H9 (cell line): ENCODE measurements at regions not wholly inside any gene's neighbourhood (a gene's known extent, or its start where the extent isn't known, plus 50 kb on each side); places are given as distances from the start of the nearest gene placed in this dataset.

Experiments
- DNase-seq: peaks from one replicate; pipeline ENCODE4 v3.0.0-alpha.2; 2017
- H2AFZ ChIP-seq: one replicate; pipeline ENCODE4 v1.6.1; 2013; ENCODE audit warnings: mild to moderate bottlenecking, low read length, control low read depth, moderate library complexity
- H2AK5ac ChIP-seq: 2 replicates; pipeline ENCODE4 v1.6.1; 2013; ENCODE audit warnings: low read length, control low read depth, mixed read lengths; ENCODE audit not compliant: insufficient read length
- H2BK120ac ChIP-seq: one replicate; pipeline ENCODE4 v1.6.1; 2013; ENCODE audit warnings: low read depth, mild to moderate bottlenecking, low read length, control low read depth, inconsistent platforms; ENCODE audit not compliant: poor library complexity, severe bottlenecking
- H2BK12ac ChIP-seq: 2 replicates; pipeline ENCODE4 v1.6.1; 2013; ENCODE audit warnings: low read length, control low read depth, mixed read lengths, low read depth; ENCODE audit not compliant: insufficient read length
- H2BK15ac ChIP-seq: 2 replicates; pipeline ENCODE4 v1.6.1; 2013; ENCODE audit warnings: low read depth, low read length, control low read depth
- H2BK20ac ChIP-seq: one replicate; pipeline ENCODE4 v1.6.1; 2013; ENCODE audit warnings: low read depth, mild to moderate bottlenecking, low read length, control low read depth, inconsistent platforms; ENCODE audit not compliant: poor library complexity, severe bottlenecking
- H2BK5ac ChIP-seq: 2 replicates; pipeline ENCODE4 v1.6.1; 2013; ENCODE audit warnings: low read length, control low read depth, mixed read lengths; ENCODE audit not compliant: insufficient read length
- H3K14ac ChIP-seq: 2 replicates; pipeline ENCODE4 v1.6.1; 2013; ENCODE audit warnings: low read length, control low read depth; ENCODE audit not compliant: insufficient read depth
- H3K18ac ChIP-seq: 2 replicates; pipeline ENCODE4 v1.6.1; 2013; ENCODE audit warnings: low read depth, mild to moderate bottlenecking, mixed read lengths, low read length, control low read depth; ENCODE audit not compliant: insufficient read length
- H3K23ac ChIP-seq: 2 replicates; pipeline ENCODE4 v1.6.1; 2013; ENCODE audit warnings: low read length, control low read depth, mixed read lengths, low read depth; ENCODE audit not compliant: insufficient read length
- H3K23me2 ChIP-seq: 2 replicates; pipeline ENCODE4 v1.6.1; 2013; ENCODE audit warnings: low read depth, mild to moderate bottlenecking, mixed read lengths, low read length, control low read depth; ENCODE audit not compliant: insufficient read length, poor library complexity, severe bottlenecking
- H3K27ac ChIP-seq: 2 replicates; pipeline ENCODE4 v1.5.1; 2013; ENCODE audit warnings: low read length, control low read depth, mixed read lengths, low read depth; ENCODE audit not compliant: insufficient read length
- H3K27me3 ChIP-seq: 2 replicates; pipeline ENCODE4 v1.6.1; 2013; ENCODE audit warnings: low read length, control low read depth, inconsistent platforms; ENCODE audit not compliant: insufficient read depth
- H3K4ac ChIP-seq: 2 replicates; pipeline ENCODE4 v1.6.1; 2013; ENCODE audit warnings: low read depth, mild to moderate bottlenecking, control low read depth, inconsistent platforms, low read length, moderate library complexity
- H3K4me1 ChIP-seq: 2 replicates; pipeline ENCODE4 v1.6.1; 2013; ENCODE audit warnings: low read length, control low read depth, inconsistent platforms; ENCODE audit not compliant: insufficient read depth
- H3K4me2 ChIP-seq: 2 replicates; pipeline ENCODE4 v1.6.1; 2013; ENCODE audit warnings: low read length, control low read depth, mixed read lengths; ENCODE audit not compliant: insufficient read length, insufficient read depth
- H3K56ac ChIP-seq: 2 replicates; pipeline ENCODE4 v1.6.1; 2013; ENCODE audit warnings: low read depth, mild to moderate bottlenecking, mixed read lengths, low read length, control low read depth; ENCODE audit not compliant: insufficient read length
- H3K79me1 ChIP-seq: 2 replicates; pipeline ENCODE4 v1.6.1; 2013; ENCODE audit warnings: low read depth, mild to moderate bottlenecking, moderate library complexity, low read length, control low read depth, inconsistent platforms; ENCODE audit not compliant: insufficient read depth, poor library complexity, severe bottlenecking
- H3K79me2 ChIP-seq: 2 replicates; pipeline ENCODE4 v1.6.1; 2013; ENCODE audit warnings: low read length, control low read depth, inconsistent platforms; ENCODE audit not compliant: insufficient read depth
- H3K9ac ChIP-seq: 2 replicates; pipeline ENCODE4 v1.6.1; 2013; ENCODE audit warnings: low read length, control low read depth, mixed read lengths; ENCODE audit not compliant: insufficient read length; ENCODE audit errors: extremely low read depth
- H3K9me3 ChIP-seq: one replicate; pipeline ENCODE4 v1.6.1; 2013; ENCODE audit warnings: low read depth, low read length, inconsistent platforms; ENCODE audit not compliant: control insufficient read depth
- H3T11ph ChIP-seq: one replicate; pipeline ENCODE4 v1.6.1; 2013; ENCODE audit warnings: mild to moderate bottlenecking, low read length, control low read depth, inconsistent platforms
- H4K20me1 ChIP-seq: one replicate; pipeline ENCODE4 v1.6.1; 2013; ENCODE audit not compliant: control insufficient read depth, insufficient read length, insufficient read depth
- H4K5ac ChIP-seq: 2 replicates; pipeline ENCODE4 v1.6.1; 2013; ENCODE audit warnings: low read depth, mild to moderate bottlenecking, mixed read lengths, low read length, control low read depth; ENCODE audit not compliant: insufficient read length
- H4K8ac ChIP-seq: replicated peaks from 2 replicates; pipeline ENCODE4 v1.6.1; 2013; ENCODE audit warnings: low read length, control low read depth, mixed read lengths, low read depth; ENCODE audit not compliant: insufficient read length
- H4K91ac ChIP-seq: 2 replicates; pipeline ENCODE4 v1.6.1; 2013; ENCODE audit warnings: low read depth, mild to moderate bottlenecking, moderate library complexity, mixed read lengths, low read length, control low read depth; ENCODE audit not compliant: insufficient read length
- H3K27ac Mint-ChIP-seq, 3 experiments: 2 replicates in 2 of 3; 3 replicates in 1 of 3; pipeline ENCODE4 v1.8.0; 2020 to 2021; ENCODE audit warnings: mixed read lengths in 3 of 3, mild to moderate bottlenecking in 1 of 3, moderate library complexity in 1 of 3
- H3K27me3 Mint-ChIP-seq: 2 replicates; pipeline ENCODE4 v1.8.0; 2021; ENCODE audit warnings: low read depth, mild to moderate bottlenecking, moderate library complexity, mixed read lengths
- H3K36me3 Mint-ChIP-seq, 3 experiments: 2 replicates in 2 of 3; 3 replicates in 1 of 3; pipeline ENCODE4 v1.8.0; 2020 to 2021; ENCODE audit warnings: low read depth in 3 of 3, mixed read lengths in 3 of 3; ENCODE audit not compliant: insufficient read depth in 1 of 3
- H3K4me1 Mint-ChIP-seq, 2 experiments: 2 replicates each; pipeline ENCODE4 v1.8.0; 2020; ENCODE audit warnings: mixed read lengths in 2 of 2
- H3K4me3 Mint-ChIP-seq, 2 experiments: 2 replicates in 1 of 2; 3 replicates in 1 of 2; pipeline ENCODE4 v1.8.0; 2020 to 2021; ENCODE audit warnings: mild to moderate bottlenecking in 2 of 2, mixed read lengths in 2 of 2, moderate library complexity in 1 of 2
- H3K9me3 Mint-ChIP-seq, 2 experiments: 2 replicates in 1 of 2; 3 replicates in 1 of 2; pipeline ENCODE4 v1.8.0; 2020; ENCODE audit warnings: mild to moderate bottlenecking in 2 of 2, mixed read lengths in 2 of 2, moderate library complexity in 1 of 2
- WGBS: extraction: QIAGEN DNeasy Blood & Tissue Kit; methylation state at CpG from one replicate; pipeline ENCODE4 v1.1.7; 2013; ENCODE audit warnings: missing lambda C conversion rate, low lambda C conversion rate, mixed read lengths; ENCODE audit not compliant: insufficient read length; ENCODE audit errors: extremely low coverage; 5-methylcytosine and 5-hydroxymethylcytosine counted together
- TF ChIP-seq, protein P1 (sequence below): fragments of 200-600 bp; sonication (generic); conservative IDR thresholded peaks from 3 replicates; pipeline ENCODE4 v1.8.0; 2021; ENCODE audit warnings: antibody characterized with exemption, mild to moderate bottlenecking

DNA sequence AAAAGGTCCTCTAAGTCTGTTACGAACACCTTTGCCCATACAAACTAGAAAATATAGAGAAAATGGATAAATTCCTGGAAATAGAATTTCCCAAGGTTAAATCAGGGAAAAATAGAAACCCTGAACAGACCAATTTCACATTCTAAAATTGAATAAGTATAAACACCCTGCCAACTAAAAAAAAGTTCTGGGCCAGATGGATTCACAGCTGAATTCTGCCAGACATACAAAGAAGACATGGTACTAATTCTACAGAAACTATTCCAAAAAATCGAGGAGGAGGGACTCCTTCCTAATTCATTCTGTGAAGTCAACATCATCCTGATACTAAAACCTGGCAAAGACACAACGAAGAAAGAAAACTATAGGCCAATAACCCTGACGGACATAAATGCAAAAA lies 400.4 kb upstream of the SEMA3A start:
- Histone ChIP-seq H3K18ac (no peak overlapping the region), H4K20me1 (no peaks in the 10 kb centered on the region), H2BK20ac (no peak overlapping the region), H3K14ac (no peak overlapping the region), H4K91ac (no peak overlapping the region), H2BK120ac (no peak overlapping the region), H3K23me2 (no peaks in the 10 kb centered on the region), H2AK5ac (no peak overlapping the region), H3K56ac (no peak overlapping the region), H3K23ac (no peak overlapping the region), H4K5ac (no peak overlapping the region), H3K79me2 (no peaks in the 10 kb centered on the region), H3K9me3 (no peaks in the 10 kb centered on the region), H3K4me2 (no peak overlapping the region), H2BK15ac (no peak overlapping the region), H3K4ac (no peak overlapping the region), H2BK5ac (no peak overlapping the region), H3T11ph (no peak overlapping the region), H3K27me3 (no peaks in the 10 kb centered on the region), H4K8ac (no peak overlapping the region), H3K27ac (no peak overlapping the region), H3K9ac (no peak overlapping the region), H2BK12ac (no peak overlapping the region), H3K79me1 (no peaks in the 10 kb centered on the region), H3K4me1 (no peaks in the 10 kb centered on the region), H2AFZ (no peak overlapping the region)
- H3K4me3 Mint-ChIP-seq, result no peak overlapping the region
- DNase-seq, result no peak
- TF ChIP-seq, protein P1, sequence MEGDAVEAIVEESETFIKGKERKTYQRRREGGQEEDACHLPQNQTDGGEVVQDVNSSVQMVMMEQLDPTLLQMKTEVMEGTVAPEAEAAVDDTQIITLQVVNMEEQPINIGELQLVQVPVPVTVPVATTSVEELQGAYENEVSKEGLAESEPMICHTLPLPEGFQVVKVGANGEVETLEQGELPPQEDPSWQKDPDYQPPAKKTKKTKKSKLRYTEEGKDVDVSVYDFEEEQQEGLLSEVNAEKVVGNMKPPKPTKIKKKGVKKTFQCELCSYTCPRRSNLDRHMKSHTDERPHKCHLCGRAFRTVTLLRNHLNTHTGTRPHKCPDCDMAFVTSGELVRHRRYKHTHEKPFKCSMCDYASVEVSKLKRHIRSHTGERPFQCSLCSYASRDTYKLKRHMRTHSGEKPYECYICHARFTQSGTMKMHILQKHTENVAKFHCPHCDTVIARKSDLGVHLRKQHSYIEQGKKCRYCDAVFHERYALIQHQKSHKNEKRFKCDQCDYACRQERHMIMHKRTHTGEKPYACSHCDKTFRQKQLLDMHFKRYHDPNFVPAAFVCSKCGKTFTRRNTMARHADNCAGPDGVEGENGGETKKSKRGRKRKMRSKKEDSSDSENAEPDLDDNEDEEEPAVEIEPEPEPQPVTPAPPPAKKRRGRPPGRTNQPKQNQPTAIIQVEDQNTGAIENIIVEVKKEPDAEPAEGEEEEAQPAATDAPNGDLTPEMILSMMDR, result no peak
- H3K4me1 Mint-ChIP-seq, result no peaks in the 10 kb centered on the region
- no peak overlapping the region for H3K27ac Mint-ChIP-seq
- no peaks in the 10 kb centered on the region for H3K9me3 Mint-ChIP-seq
- H3K36me3 Mint-ChIP-seq, result peaks cover 0 to 1% (median 0%) of the 10 kb centered on the region in 3 experiments; a peak in 3 of 7 replicates
- no peaks in the 10 kb centered on the region for H3K27me3 Mint-ChIP-seq
- no CpG with 5 or more reads among the region's 4 CpGs for WGBS
